ENCODE measurements at regions not wholly inside any gene's neighbourhood (a gene's known extent, or its start where the extent isn't known, plus 50 kb on each side); places are given as distances from the start of the nearest gene placed in this dataset.

GRCh38 chr11:112380464-112380863 lies 119.8 kb upstream of the PLET1 start:
- dilution Hi-C loops (cut with MboI; ENCODE audit: extremely low pct_ligation_motif_present, low sequenced_read_pairs): no loop called here
- no peaks in the 10 kb centered on the region for H3K4me1 ChIP-seq (ENCODE audit: control insufficient read depth, extremely low read depth, insufficient read depth, low read length)
- no peak overlapping the region for H2AFZ ChIP-seq (ENCODE audit: low read depth, low read length)
- no peak overlapping the region for H3K9ac ChIP-seq (replicated peaks; ENCODE audit: extremely low read depth, insufficient read depth, low read length)
- CTCF ChIA-PET: no interaction called here
- FAIRE-seq (no peak), DNase-seq (ENCODE audit: low read depth, low spot score) (no peak)
- H3K9me3 ChIP-seq (replicated peaks; ENCODE audit: control insufficient read depth, insufficient read depth, low read length): no peaks in the 10 kb centered on the region
- POLR2A ChIA-PET: no interaction called here
- no peaks in the 10 kb centered on the region for H3K36me3 ChIP-seq (ENCODE audit: control insufficient read depth in 2 of 2, extremely low read depth in 1 of 2, insufficient read depth in 2 of 2, low read length in 2 of 2)
- TF ChIP-seq JUN (IDR thresholded peaks at IDR 0.05; ENCODE audit: borderline replicate concordance, insufficient read depth, insufficient read length, low read depth) (no peak), MAX (IDR thresholded peaks at IDR 0.05; ENCODE audit: insufficient read depth, insufficient read length) (no peak)
- BruUV-seq (replicated peaks): no TSS peak
- H3K27me3 ChIP-seq (ENCODE audit: control insufficient read depth in 2 of 2, insufficient read depth in 2 of 2, low read length in 2 of 2): no peaks in the 10 kb centered on the region
- no peak overlapping the region for H3K4me2 ChIP-seq (ENCODE audit: insufficient read depth, low read length)
- intact Hi-C loops (cut with micrococcal nuclease): no loop called here
- H3K9me1 ChIP-seq (replicated peaks; ENCODE audit: control insufficient read depth, extremely low read depth, insufficient read depth, low read length): no peaks in the 10 kb centered on the region
- H3K4me3 ChIP-seq (replicated peaks in 1 of 3; ENCODE audit: insufficient read depth in 1 of 3, low read depth in 1 of 3, low read length in 3 of 3): no peak overlapping the region
- H3K79me2 ChIP-seq (ENCODE audit: control insufficient read depth, insufficient read depth, low read length): no peaks in the 10 kb centered on the region
- no peak overlapping the region for H3K27ac ChIP-seq (ENCODE audit: insufficient read depth, low read depth, low read length)
- no peaks in the 10 kb centered on the region for H4K20me1 ChIP-seq (replicated peaks; ENCODE audit: control insufficient read depth, extremely low read depth, insufficient read depth, low read length)

- Histone ChIP-seq H3K4me2 (ENCODE audit: insufficient read depth, low read length) (no peak overlapping the region), H3K9ac (replicated peaks; ENCODE audit: extremely low read depth, insufficient read depth, low read length) (no peak overlapping the region), H3K36me3 (ENCODE audit: control insufficient read depth in 2 of 2, extremely low read depth in 1 of 2, insufficient read depth in 2 of 2, low read length in 2 of 2) (no peaks in the 10 kb centered on the region), H3K27ac (ENCODE audit: insufficient read depth, low read depth, low read length) (no peak overlapping the region), H3K4me3 (replicated peaks in 1 of 3; ENCODE audit: insufficient read depth in 1 of 3, low read depth in 1 of 3, low read length in 3 of 3) (no peak overlapping the region), H3K27me3 (ENCODE audit: control insufficient read depth in 2 of 2, insufficient read depth in 2 of 2, low read length in 2 of 2) (no peaks in the 10 kb centered on the region), H3K9me1 (replicated peaks; ENCODE audit: control insufficient read depth, extremely low read depth, insufficient read depth, low read length) (no peaks in the 10 kb centered on the region), H4K20me1 (replicated peaks; ENCODE audit: control insufficient read depth, extremely low read depth, insufficient read depth, low read length) (no peaks in the 10 kb centered on the region), H3K79me2 (ENCODE audit: control insufficient read depth, insufficient read depth, low read length) (no peaks in the 10 kb centered on the region), H2AFZ (ENCODE audit: low read depth, low read length) (no peak overlapping the region), H3K4me1 (ENCODE audit: control insufficient read depth, extremely low read depth, insufficient read depth, low read length) (no peaks in the 10 kb centered on the region), H3K9me3 (replicated peaks; ENCODE audit: control insufficient read depth, insufficient read depth, low read length) (no peaks in the 10 kb centered on the region)
- ChIA-PET POLR2A (no interaction called here), CTCF (no interaction called here)
- FAIRE-seq (no peak), DNase-seq (ENCODE audit: low read depth, low spot score) (no peak)
- no TSS peak for BruUV-seq (replicated peaks)
- dilution Hi-C loops (cut with MboI; ENCODE audit: extremely low pct_ligation_motif_present, low sequenced_read_pairs): no loop called here
- intact Hi-C loops (cut with micrococcal nuclease): no loop called here
- TF ChIP-seq FOS (IDR thresholded peaks at IDR 0.05; ENCODE audit: borderline replicate concordance, insufficient read depth, low read length): no peak
- TF ChIP-seq CTCF (IDR thresholded peaks at IDR 0.05; ENCODE audit: extremely low read depth in 1 of 2, insufficient read depth in 1 of 2, low read depth in 1 of 2, low read length in 2 of 2): no peak
- TF ChIP-seq POLR2A (IDR thresholded peaks at IDR 0.05; ENCODE audit: low read depth, low read length): no peak
- no peak for TF ChIP-seq MAX (IDR thresholded peaks at IDR 0.05; ENCODE audit: insufficient read depth, insufficient read length)
- no peak for TF ChIP-seq JUN (IDR thresholded peaks at IDR 0.05; ENCODE audit: borderline replicate concordance, insufficient read depth, insufficient read length, low read depth)
- no peak for TF ChIP-seq EZH2 (IDR thresholded peaks at IDR 0.05; ENCODE audit: borderline replicate concordance, low read depth, low read length, severe bottlenecking)
- TF ChIP-seq POLR2AphosphoS5 (IDR thresholded peaks at IDR 0.05; ENCODE audit: insufficient read depth, low read depth, low read length): no peak
- no peak for TF ChIP-seq MYC (IDR thresholded peaks at IDR 0.05; ENCODE audit: low read depth, low read length)
- TF ChIP-seq GATA2 (IDR thresholded peaks at IDR 0.05; ENCODE audit: insufficient read depth, insufficient read length, low read depth, low read length): no peak
These were observed 120.9 kb upstream of the PLET1 start for GRCh38 chr11:112381578-112381977.
